ENCODE measurements at regions not wholly inside any gene's neighbourhood (a gene's known extent, or its start where the extent isn't known, plus 50 kb on each side); places are given as distances from the start of the nearest gene placed in this dataset.

- DNase-seq (ENCODE audit: low spot score), result no peak
These were observed 76.7 kb upstream of the CCNG1 start for GRCh38 chr5:163360656-163361055.

DNA sequence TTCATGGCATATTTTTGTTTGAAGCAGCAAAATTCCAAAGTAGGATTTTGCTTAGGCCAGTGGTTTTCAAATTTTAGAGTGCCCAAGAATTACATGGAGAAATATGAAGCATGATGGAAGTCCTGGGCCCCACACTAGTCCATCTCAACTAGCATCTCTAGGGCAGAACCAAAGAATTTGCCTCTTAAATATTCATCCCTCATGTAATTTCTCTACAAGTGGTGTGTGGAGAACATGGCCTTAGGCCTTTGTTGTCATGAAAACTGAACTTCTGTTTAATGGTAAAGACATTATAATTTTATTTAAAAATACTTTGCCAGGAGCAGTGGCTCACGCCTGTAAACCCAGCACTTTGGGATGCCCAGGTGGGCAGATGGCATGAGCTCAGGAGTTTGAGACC lies 75.9 kb upstream of the CCNG1 start:
- DNase-seq (ENCODE audit: low spot score), result no peak

DNA sequence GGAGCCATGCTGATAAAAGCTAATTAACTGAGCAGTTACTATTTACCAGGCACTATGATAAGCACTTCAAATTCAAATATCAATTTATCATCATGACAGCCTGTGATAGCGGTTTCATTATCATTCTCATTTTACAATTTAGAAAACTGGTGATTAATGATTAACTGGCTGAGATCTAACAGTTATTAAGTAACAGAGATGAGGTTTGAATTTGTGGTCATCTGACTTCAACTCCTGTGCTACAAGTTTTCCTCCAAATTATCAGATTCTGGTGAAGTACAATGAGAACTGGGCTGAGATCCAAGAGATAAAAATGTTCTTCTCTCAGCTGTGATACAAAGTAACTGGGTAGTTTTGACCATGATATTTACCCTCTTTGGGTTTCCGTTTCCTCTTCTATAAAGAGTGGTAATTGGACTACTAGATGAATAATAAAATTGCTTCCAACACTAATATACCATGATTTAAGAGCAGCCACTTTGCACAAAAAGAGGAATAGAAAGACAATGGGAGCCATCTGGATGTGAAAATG lies 74.5 kb upstream of the CCNG1 start:
- no peak for DNase-seq (ENCODE audit: low spot score)

GRCh38 chr5:163363389-163363788 lies 74.0 kb upstream of the CCNG1 start:
- no peak for DNase-seq (ENCODE audit: low spot score)

- no peak for DNase-seq (ENCODE audit: low spot score)
These were observed 70.6 kb upstream of the CCNG1 start for GRCh38 chr5:163366757-163367156.

GRCh38 chr5:163369776-163370385 lies 67.5 kb upstream of the CCNG1 start:
- no peak for DNase-seq (ENCODE audit: low spot score)

GRCh38 chr5:163373436-163374084 lies 63.8 kb upstream of the CCNG1 start:
- no peak for DNase-seq (ENCODE audit: low spot score)

DNA sequence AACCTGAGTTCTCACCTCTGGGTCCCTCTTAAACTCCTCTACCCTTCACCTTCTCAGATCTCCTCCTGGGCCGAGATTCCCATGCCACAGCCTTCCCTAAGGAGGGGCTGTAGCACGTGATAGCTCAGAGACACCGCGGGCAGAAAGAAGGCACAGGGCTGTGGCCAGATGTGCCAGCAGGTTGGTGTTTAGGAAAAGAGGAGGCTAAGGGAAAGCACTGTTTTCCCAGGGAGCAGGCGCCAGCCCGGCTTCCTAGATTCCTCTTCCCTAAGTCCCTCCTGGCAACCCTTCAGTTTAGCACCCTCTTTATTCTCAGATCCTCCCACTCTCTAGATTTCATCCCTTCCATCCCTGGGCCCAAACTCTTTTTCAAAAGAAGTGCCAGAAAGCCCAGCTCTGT lies 59.4 kb upstream of the CCNG1 start:
- DNase-seq (ENCODE audit: low spot score), result no peak

DNA sequence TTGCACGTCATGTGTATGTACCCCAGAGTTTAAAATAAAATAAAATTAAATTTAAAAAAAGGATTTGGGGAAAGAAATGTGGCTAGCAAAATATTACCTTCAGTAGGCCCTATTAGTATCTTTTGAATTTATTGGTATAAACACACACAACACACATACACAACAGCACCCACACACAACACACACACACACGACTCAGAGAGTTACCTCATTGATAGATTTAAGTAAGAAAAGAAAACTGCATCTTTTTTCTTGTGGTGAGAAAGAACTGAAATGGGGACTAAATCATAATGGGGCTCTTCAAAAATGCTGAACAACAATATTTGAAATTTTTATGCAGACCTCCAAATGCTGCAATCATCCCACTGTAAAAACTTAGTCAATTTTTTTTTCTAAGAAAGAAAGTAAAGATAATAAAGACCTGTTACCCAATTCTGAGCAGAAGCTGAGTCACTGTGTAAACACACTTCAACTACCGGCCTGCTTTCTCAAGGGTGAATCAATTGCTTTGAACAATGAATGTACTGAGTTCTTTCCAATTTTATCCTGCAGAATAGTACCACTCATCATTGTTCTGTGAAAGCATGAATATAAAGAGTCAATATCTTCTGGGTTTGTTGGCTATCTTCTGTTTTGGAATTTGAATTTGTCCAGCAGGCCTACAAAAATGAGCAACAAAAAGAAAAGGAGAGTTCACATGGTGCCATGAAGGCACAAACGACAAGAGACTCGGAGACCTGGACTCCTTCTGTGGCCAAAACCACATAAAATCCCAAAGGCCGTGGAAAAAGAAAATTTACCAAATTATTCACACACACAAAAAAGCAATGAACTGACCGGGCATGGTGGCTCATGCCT lies 57.9 kb upstream of the CCNG1 start:
- DNase-seq (ENCODE audit: low spot score), result no peak

DNA sequence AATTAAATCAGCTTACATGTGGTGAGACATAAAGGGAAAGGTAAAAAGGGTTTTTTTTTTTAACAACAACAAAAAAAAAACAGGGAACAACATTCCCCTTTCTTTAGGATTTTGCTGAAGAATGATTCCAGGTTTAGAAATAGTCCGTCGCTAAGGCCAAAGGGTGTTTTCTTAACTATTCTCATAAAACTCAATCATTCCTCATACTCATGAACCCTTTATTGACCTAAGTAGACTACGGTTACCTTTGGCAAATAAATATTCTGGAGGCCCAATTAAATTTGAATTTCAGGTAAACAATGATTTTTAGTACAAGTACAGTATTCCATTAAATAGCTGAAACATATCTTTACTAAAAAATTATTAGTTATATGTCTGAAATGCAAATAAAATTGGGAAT lies 55.6 kb upstream of the CCNG1 start:
- no peak for DNase-seq (ENCODE audit: low spot score)

GRCh38 chr5:163383754-163384153 lies 53.6 kb upstream of the CCNG1 start:
- no peak for DNase-seq (ENCODE audit: low spot score)

- DNase-seq (ENCODE audit: low spot score), result peak; percentile 38
These were observed 52.7 kb upstream of the CCNG1 start for GRCh38 chr5:163384669-163385068.

- peak; percentile 34 for DNase-seq (ENCODE audit: low spot score)
These were observed 52.1 kb upstream of the CCNG1 start for GRCh38 chr5:163385271-163385670.

DNA sequence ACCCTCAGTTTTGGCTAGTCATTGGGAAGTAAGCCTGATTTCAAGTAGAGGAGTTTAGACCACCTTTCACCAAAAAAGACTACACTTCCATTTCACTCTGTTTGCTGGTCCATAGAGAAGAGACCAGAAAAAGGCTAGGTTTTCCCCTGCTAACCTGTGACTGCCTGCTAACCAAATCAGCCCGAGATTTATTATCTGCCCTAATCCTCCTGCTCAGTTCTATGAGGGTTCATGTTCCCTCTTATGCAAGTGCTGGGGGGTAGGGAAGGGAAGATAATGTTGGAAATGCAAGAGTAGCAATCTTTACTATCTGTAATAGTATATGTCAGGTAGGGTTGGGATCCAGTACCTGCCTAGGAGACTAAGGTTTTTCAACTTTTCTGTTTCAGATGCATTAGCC lies 51.6 kb upstream of the CCNG1 start:
- DNase-seq (ENCODE audit: low spot score), result no peak

GRCh38 chr5:163386352-163386751 lies 51.0 kb upstream of the CCNG1 start:
- no peak for DNase-seq (ENCODE audit: low spot score)

- no peak for DNase-seq (ENCODE audit: low spot score)
These were observed 49.6 kb upstream of the CCNG1 start for GRCh38 chr5:163387589-163388343.

Data from Ammon's horn (tissue), 1 donor.